Prostate gland (tissue), 2 donors: ENCODE measurements at regions not wholly inside any gene's neighbourhood (a gene's known extent, or its start where the extent isn't known, plus 50 kb on each side); places are given as distances from the start of the nearest gene placed in this dataset.

Source experiments
- DNase-seq: peaks from one replicate; pipeline ENCODE4 v3.0.0-alpha.2; 2019; ENCODE audit warnings: low spot score
- H3K27ac ChIP-seq, 2 donors: fragments of 200-600 bp; sonication (generic); 2 replicates each; pipeline ENCODE4 v1.5.1; 2017 to 2019
- H3K27me3 ChIP-seq: fragments of 200-600 bp; sonication (generic); replicated peaks from 2 replicates; pipeline ENCODE4 v1.5.1; 2019; ENCODE audit not compliant: insufficient read depth
- H3K36me3 ChIP-seq, 2 donors: fragments of 200-600 bp; sonication (generic); 1 replicate in 1 of 2; 2 replicates in 1 of 2; pipeline versions ENCODE4 v1.5.1 to v1.8.1; 2017 to 2019
- H3K4me1 ChIP-seq: fragments of 200-600 bp; sonication (generic); replicated peaks from 2 replicates; pipeline ENCODE4 v1.5.1; 2019
- H3K4me3 ChIP-seq, 2 donors: fragments of 200-600 bp; sonication (generic); 2 replicates each; pipeline ENCODE4 v1.5.1; 2017 to 2019
- H3K9me3 ChIP-seq: fragments of 200-600 bp; sonication (generic); 2 replicates; pipeline ENCODE4 v1.5.1; 2017
- CTCF ChIP-seq, 4 experiments: fragments of 200-600 bp in 2 of 4; fragments of 450-650 bp in 2 of 4; sonication (generic) in 2 of 4; IDR thresholded peaks; 1 replicate in 3 of 4; 2 replicates in 1 of 4; pipeline ENCODE4 v1.5.1; 2016 to 2019; ENCODE audit warnings: antibody characterized with exemption in 4 of 4, mild to moderate bottlenecking in 2 of 4, moderate library complexity in 2 of 4
- POLR2A ChIP-seq: fragments of 450-650 bp; IDR thresholded peaks from one replicate; pipeline ENCODE4 v1.6.1; 2016; ENCODE audit warnings: antibody characterized with exemption, mild to moderate bottlenecking
- POLR2AphosphoS5 ChIP-seq: sonication (generic); formaldehyde crosslinking; IDR thresholded peaks from one replicate; pipeline ENCODE4 v1.6.1; 2017; ENCODE audit warnings: antibody characterized with exemption
- WGBS: methylation state at CpG from one replicate; pipeline ENCODE4 v1.1.5; 2018; 5-methylcytosine and 5-hydroxymethylcytosine counted together
- intact Hi-C: fragments of 100-400 bp; cut with DNase I; formaldehyde crosslinking; loops from one replicate; pipeline ENCODE4 v1.14.2; 2022

GRCh38 chr4:186915816-186916215 lies 192.2 kb upstream of the FAT1 start:
- no peaks in the 10 kb centered on the region for H3K36me3 ChIP-seq
- TF ChIP-seq POLR2A (no peak), CTCF (IDR thresholded peaks at IDR 0.05) (no peak), POLR2AphosphoS5 (no peak)
- no peak for DNase-seq
- no peaks in the 10 kb centered on the region for H3K27me3 ChIP-seq
- no peak overlapping the region for H3K27ac ChIP-seq
- no peaks in the 10 kb centered on the region for H3K9me3 ChIP-seq
- no peaks in the 10 kb centered on the region for H3K4me1 ChIP-seq
- intact Hi-C loops = no loop called here
- WGBS = 87% methylated on average over 4 of the region's 4 CpGs
- H3K4me3 ChIP-seq = no peak overlapping the region

GRCh38 chr4:186917136-186917535 lies 193.5 kb upstream of the FAT1 start:
- intact Hi-C loops = no loop called here
- Histone ChIP-seq H3K9me3 (no peaks in the 10 kb centered on the region), H3K27me3 (no peaks in the 10 kb centered on the region), H3K36me3 (no peaks in the 10 kb centered on the region), H3K27ac (no peak overlapping the region), H3K4me1 (no peaks in the 10 kb centered on the region), H3K4me3 (no peak overlapping the region)
- no peak for DNase-seq
- TF ChIP-seq POLR2AphosphoS5 (no peak), CTCF (IDR thresholded peaks at IDR 0.05) (no peak), POLR2A (no peak)

DNA sequence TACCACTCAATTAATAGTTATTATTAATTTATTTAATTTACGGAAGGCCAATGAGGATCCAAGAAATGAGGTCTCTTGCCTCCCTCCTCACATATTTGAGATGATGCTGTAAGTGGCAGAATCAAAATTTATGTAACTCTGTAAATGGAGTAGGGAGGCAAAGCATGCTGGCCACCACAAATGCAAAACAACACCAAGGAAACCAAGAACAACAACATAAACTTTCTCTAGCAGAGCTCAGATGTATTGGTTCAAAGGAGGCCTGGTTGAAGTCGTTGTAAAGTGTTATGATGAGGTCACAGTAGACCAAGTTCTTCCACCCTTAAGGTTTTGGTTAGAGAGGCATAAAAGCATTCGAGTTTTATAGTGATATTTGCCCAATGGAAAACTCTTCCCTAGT lies 194.8 kb upstream of the FAT1 start:
- Histone ChIP-seq H3K27me3 (no peaks in the 10 kb centered on the region), H3K36me3 (no peaks in the 10 kb centered on the region), H3K4me3 (no peak overlapping the region), H3K9me3 (no peaks in the 10 kb centered on the region), H3K4me1 (no peaks in the 10 kb centered on the region), H3K27ac (no peak overlapping the region)
- DNase-seq = no peak
- 71% methylated on average over 3 of the region's 3 CpGs for WGBS
- TF ChIP-seq POLR2A (no peak), POLR2AphosphoS5 (no peak), CTCF (IDR thresholded peaks at IDR 0.05) (no peak)
- intact Hi-C loops = no loop called here

DNA sequence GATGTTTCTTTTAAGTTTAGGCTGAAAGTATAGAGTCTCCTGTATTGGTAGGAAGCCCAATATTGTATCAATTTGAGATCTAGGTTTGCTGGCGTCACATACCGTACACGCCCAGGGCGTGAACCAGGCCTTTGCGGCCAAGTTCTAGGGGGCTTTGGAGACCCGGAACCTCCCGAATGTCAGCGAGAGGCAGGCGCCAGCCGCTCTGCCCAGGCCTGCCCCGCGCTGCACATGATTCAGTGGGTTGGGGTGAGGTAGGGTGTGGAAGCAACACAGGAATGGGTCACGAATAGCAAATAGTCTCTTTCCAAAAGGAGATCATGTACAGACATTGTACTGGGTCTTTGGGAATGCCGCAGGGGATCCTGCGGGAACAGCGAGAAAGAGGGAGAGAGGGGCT lies 195.7 kb upstream of the FAT1 start:
- Histone ChIP-seq H3K36me3 (no peaks in the 10 kb centered on the region), H3K27ac (no peak overlapping the region), H3K9me3 (no peaks in the 10 kb centered on the region), H3K4me3 (no peak overlapping the region), H3K27me3 (no peaks in the 10 kb centered on the region), H3K4me1 (no peaks in the 10 kb centered on the region)
- intact Hi-C loops = no loop called here
- 95% methylated on average over 16 of the region's 16 CpGs for WGBS
- TF ChIP-seq POLR2A = no peak
- TF ChIP-seq CTCF (IDR thresholded peaks at IDR 0.05) = no peak
- TF ChIP-seq POLR2AphosphoS5 = no peak
- no peak for DNase-seq

GRCh38 chr4:186920483-186920882 lies 196.8 kb upstream of the FAT1 start:
- H3K27ac ChIP-seq = no peak overlapping the region
- no peak overlapping the region for H3K4me3 ChIP-seq
- no peaks in the 10 kb centered on the region for H3K27me3 ChIP-seq
- no peaks in the 10 kb centered on the region for H3K4me1 ChIP-seq
- DNase-seq = no peak
- no peak for TF ChIP-seq POLR2A
- TF ChIP-seq POLR2AphosphoS5 = no peak
- no peak for TF ChIP-seq CTCF (IDR thresholded peaks at IDR 0.05)
- 35% methylated on average over 2 of the region's 2 CpGs for WGBS
- intact Hi-C loops = no loop called here
- no peaks in the 10 kb centered on the region for H3K36me3 ChIP-seq
- H3K9me3 ChIP-seq = no peaks in the 10 kb centered on the region
